Mucosa of gallbladder (tissue), 1 donor: ENCODE measurements at regions not wholly inside any gene's neighbourhood (a gene's known extent, or its start where the extent isn't known, plus 50 kb on each side); places are given as distances from the start of the nearest gene placed in this dataset.

Experiments used
- DNase-seq: peaks from one replicate; pipeline ENCODE4 v3.0.0-alpha.2; 2020; ENCODE audit warnings: low spot score
- donor health status: DM: no; HTN: no; CAD: no.

DNA sequence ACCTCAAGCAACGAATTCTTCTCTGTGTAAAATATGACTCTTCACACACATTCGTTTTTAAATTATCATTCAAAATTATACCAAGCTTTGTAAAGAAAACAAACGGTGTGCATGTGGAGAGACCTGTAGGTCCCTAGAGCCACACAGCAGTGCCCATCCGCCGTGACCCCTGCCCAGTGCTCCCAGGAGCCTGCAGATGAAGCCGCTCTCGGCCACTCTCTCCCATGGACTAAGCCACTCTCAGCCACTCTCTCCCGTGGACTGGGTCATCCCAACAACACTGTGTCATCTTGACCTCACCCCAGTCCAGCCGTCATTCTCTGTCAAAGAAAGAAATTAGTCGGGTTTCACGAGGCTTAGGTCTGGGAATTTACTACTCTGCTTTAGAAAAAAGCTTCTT lies 391.6 kb downstream of the BRD1 start:
- no peak for DNase-seq

DNA sequence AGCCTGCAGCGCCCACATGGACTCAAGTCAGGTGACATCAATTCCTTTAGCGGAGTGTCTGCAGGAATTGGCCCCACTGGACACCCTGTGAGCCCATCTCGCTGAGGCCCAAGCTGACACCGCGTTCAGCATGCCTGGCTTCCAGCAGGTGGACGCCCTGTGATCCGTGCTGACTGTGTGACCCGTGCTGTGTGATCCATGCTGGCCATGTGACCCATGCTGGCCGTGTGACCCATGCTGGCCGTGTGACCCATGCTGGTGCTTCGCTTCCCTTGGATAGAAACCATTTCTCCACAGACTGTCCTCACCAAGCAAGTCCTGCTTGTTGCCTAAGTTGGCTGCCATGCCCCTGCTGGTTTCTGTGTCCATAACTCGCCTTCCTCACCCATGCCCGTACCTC lies 392.1 kb downstream of the BRD1 start:
- no peak for DNase-seq

DNA sequence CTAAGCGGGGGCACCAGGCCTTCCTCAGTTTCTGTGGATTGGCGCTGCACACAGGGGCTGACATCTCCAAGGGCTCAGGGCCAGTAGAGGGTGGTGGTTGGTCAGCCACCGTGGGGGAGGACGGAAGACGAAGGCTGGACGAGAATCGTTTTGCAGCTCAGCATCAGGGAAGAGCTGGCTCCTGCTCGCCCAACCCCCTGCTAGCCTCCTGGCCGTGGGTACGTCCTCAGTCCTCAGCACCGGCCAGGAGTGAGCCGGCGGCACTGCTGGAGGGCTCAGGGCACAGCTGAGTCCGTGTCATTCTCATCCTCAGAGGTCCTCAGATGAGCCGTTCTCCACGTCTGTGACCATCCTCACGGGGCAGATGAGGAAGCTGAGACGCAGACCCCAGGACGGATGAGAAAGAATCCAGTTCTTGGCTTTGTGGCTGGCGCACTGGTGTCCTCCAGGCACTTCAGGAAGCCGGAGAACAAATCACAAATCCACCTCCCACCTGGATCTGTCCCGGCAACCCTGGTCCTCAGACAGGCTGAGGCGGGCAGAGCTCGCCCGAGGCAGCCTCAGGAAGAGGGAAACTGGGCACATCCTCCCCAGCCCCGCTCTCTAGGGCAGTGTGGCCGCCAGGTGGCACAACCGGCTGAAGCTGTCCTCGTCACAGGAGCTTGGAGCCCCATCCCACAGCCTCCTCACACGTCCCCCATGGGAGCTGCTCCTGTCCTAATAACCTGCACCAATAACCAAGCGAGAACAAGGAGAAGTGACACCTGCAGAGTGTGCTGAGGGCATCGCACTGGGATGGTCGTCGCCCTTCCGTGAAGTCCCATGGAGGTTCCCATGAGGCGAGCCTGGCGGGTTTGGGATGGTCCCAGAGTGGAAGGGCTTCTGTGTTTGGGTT lies 393.7 kb downstream of the BRD1 start:
- no peak for DNase-seq

DNA sequence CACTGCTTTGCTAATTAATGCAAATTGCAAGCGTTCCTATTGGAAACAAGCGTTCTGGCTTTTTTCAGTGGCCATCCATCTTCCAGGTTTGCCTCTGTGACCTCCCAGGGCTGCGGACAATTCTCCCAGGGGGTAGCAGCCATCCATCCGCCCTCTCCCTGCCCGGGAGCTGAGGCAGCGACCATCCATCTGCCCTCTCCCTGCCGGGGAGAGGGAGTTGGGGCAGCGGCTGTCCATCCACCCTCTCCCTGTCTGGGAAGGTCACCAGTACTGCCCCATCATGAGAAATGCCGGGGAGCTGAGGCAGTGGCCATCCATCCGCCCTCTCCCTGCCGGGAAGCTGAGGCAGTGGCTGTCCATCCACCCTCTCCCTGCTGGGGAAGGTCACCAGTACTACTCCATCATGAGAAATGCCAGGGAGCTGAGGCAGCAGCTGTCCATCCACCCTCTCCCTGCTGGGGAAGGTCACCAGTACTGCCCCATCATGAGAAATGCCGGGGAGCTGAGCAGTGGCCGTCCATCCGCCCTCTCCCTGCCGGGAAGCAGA lies 394.7 kb downstream of the BRD1 start:
- no peak for DNase-seq

DNA sequence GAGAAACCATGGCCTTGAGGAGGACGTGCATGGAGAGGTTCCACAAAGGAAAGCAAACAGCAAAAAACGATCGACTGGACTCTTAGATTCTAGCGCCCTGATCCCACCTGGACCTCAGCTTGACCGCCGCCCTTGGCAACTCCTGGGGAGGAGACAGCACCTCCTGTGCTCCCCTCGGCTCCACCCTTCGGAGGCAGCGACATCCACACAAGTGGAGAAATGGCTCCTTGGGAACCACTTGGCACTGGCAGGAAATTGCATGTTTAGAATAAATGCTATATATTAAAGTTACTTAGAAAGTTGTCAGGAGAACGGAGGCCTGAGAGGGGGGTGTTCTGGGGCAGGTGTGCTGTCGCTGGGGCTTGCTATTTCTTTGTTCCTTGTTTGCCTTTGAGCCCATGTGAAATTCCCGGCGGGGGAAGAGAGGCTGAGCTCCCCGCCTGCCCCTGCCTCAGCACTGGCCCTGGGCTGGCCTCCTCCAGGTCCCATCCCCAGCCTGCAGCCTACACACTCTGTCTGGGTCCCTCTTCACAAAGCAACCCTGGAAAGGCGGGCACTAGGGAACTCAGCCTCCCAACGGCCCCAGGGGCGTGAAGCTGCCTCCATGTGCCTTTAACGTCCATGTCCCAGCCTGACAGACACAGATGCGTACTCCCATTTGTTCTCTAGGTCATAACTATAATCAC lies 395.3 kb downstream of the BRD1 start:
- no peak for DNase-seq

DNA sequence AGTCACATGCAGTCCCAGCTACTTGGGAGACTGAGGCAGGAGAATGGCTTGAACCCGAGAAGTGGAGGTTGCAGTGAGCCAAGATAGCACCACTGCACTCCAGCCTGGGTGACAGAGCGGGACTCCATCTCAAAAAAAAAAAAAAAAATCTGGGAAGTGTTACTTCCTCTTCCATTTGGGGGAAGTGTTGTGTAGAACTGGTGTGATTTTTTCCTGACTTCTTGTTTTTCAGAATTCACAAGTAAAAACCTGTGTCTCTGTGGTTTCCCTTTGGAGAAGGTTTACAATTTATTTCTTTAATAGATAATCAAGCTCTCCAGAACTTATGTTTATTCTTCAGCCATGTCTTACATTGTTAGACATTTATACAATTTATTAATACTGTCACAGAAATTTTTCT lies 396.1 kb downstream of the BRD1 start:
- DNase-seq = no peak

DNA sequence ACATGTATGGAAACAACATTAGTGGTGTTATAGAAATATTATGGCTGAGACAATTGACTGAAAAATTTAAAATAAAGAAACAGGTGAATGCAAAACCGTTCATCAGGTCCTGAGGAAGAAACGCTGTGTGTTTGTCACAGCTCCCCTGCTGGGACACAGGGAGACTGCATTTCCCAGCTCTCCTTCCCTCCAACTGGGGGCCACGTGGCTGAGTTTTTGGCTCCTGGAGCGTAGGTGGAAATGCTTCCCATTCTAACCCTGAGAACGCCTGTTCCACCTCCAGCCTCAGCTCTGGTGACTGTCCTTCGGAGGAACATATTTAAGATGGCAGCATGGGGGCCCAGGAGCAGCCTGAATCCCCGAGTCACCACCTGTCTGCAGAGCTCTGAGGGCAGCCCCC lies 398.6 kb downstream of the BRD1 start:
- no peak for DNase-seq

DNA sequence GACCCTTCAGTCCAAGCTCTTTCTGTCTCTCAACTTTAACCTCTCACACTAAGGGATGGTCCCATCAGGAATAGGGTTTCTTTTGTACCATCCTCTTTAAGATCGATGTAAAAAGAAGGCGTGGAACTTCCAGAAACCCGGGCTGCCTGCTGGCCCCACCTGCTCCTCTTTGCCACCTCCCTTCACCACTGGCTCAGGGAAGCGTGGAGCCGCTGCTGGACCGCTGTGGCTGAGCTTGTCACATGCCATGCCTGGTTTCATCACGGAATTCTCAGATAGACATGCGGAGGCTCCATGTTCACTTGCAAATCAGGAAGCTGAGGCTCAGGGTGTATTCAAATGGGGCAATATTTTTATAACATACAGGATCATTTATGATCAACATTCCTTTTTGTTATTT lies 399.7 kb downstream of the BRD1 start:
- no peak for DNase-seq

DNA sequence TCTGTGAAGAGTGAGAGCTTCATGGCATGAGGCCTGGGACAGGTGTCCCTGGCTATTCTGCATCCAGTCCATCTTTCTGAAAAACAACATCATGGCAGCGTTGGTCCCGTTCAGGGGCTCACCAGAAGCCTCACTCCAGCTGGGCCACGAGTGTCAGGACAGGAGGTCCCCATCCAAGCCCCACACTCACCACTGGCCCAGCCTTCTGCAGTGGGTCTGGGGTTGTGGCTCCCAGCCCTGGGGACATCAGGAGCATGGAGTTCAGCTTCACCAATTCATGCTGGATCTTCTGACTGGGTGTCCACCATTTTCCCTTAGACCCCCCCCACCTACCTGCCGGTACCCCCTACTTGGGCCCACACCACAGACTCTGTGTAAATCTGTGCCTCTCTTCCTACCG lies 400.3 kb downstream of the BRD1 start:
- DNase-seq = no peak

DNA sequence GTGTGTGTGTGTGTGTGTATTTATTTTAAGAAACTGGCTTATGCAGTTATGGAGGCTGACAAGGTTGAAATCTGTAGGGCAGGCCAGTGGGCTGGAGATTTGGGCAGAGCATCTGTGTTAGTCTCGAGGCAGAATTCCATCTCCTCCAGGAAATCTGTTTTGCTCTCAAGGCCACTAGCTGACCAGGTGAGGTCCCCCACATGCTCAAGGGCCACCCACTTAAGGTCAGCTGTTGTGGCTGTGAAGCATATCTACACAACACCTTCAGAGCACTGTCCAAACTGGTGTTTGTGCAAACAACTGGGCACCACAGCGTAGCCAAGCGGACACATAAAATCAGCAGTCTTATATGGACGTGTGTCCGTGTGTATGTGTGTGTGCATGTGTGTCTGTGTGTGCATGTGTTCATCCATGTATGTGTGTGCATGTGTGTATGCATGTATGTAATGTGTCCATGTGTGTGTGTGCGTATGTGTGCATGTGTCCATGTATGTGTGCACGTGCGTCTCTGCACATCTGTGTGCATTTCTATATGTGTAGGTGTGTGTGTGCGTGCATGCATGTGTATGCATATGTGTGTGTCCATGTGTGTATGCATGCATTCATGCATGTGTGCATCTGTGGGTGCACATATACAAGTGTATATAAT lies 400.9 kb downstream of the BRD1 start:
- DNase-seq = no peak

DNA sequence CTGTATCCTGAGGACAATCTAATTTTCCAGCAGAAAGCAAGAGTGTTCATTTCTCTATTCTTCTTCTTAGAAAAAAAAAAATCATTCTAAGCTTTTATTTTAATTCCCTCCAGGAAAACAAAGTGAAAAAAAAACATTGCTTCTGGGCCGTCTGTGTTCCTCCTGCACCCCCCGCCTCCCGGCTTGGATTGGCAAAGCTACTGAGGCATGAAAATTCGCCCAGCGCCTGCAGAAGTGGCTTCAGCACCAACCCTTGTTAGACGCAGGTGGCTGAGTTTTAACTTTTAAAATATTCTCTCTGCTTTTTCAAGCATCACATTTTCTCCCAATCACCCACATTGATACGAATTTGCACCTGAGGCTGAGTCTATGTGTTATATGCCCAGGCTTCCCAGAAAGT lies 401.6 kb downstream of the BRD1 start:
- DNase-seq = no peak

DNA sequence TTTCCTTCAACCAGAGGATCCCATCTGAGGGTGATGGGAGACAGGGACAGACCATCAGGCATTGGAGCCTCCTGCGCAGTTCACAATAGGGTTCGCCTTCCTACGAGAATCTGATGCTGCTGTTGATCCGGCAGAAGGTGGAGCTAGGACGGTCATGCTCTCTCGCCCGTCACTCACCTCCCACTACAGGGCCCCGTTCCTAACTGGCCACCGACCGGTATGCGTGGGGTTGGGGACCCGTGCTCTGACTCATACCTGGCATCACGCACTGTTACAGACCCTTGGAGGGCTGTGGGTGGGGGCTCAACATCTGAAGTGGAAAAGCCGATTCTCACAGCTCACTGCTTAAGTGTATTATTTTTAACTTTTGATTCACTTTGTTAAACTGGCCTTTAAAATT lies 402.3 kb downstream of the BRD1 start:
- DNase-seq = no peak

DNA sequence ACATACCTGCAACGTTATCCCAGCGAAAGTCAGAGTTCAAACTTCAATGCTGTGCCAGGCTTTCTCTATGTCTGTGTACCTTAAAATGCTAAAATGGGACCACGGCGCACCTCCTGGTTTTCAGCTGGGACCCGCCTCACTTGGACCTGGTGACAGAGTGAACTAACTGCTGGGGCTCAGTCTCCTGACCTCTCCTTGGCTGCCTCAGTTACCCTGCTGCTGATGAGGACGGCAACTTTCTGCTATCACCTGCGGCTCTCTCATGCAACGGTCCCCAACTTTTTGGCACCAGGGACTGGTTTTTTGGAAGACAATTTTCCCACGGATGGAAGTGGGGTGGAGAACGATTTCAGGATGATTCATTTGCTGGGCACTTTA lies 402.8 kb downstream of the BRD1 start:
- DNase-seq = no peak

DNA sequence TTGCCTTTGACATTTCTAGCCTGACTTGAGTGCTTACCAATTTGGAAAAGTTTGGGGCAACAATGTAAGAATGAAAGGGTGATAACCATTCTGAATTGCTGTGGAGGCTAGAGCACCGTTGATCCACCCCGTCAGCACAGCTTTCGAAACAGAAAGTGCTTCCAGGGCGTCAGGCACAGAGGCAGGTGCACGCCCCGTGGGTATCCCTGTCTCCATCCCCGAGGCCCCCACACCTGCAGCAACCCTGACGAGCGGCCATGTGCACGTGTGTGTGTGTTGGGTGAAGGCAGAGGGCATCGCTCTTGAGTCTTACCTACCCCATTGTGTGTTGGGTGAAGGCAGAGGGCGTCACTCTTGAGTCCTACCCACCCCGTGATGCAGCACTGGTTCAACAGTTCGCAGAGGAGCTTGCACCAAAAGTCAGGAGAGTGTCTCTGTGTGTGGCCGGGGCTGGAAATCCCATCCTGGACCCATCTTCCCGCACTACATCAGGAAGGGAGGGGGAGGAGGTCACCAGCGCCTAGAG lies 404.5 kb downstream of the BRD1 start:
- no peak for DNase-seq

DNA sequence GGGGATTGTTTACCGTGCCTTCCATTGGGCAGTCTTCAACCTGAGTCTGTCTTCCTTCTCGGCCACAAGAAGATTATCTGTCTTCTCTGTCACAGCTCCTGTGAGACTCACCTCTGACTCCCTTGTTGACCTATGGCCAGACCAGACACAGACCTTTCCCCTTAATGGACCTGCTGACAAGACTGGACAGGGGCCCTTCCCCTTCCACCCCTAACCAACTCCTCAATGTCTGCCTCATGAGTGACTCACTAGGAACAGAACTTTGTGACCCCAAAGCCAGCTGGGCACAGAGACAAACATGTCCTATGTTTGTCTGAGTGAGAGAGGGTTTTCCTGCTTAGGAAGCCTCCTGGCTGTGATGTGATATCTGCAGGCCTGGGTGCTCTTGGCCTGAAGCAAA lies 405.0 kb downstream of the BRD1 start:
- DNase-seq = no peak

DNA sequence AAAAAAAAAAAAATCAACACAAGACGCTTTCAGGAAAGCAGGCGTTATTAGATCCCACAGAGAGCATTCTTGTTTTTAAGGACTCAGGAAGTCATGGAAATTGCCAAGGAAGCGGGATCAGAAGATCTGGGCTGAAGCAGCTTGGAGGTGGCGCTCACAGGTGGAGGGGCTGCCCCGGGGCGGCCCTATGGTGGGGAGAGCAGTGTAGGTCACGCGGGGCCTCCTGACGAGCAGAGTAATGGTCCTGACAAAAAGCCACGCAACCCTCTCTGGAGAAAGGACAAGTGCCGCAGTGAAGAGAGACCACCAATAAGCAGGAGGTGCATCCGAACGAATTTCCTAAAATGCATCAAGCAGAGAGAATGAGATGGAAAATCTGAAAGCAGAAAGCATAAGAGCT lies 407.0 kb downstream of the BRD1 start:
- DNase-seq = no peak

DNA sequence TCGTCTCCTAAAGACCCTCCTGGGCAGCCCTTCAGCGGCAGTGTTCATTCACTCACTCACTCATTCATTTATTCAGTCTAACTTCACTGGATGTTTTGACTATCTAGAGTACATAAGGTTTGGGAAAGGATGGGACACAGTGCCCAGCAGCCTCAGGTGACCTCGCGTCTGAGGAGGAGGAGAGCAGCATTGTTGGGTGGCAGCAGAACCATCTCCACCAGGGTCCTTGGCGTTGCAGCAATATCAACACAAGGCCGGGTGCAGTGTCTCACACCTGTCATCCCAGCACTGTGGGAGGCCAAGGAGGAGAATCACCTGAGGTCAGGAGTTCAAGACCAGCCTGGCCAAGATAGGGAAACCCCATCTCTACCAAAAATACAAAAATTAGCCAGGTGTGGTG lies 408.0 kb downstream of the BRD1 start:
- DNase-seq = no peak

DNA sequence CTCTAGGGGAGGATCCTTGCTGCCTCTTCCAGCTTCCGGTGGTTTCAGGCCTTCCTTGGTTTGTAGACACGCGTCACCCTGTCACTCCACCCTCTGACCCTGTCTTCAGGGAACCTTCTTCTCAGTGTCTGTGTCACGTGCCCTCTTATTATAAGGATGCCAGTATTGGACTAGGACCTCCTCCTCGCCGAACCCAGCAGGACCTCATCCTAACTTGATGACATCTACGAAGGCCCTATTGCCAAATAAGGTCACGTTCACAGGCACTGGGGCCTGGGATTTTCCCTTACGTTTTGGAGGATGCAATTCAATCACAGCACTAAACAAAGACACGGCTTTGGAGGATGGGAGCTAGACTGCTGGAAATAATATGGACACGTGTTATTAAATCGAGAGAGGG lies 408.7 kb downstream of the BRD1 start:
- DNase-seq = no peak

DNA sequence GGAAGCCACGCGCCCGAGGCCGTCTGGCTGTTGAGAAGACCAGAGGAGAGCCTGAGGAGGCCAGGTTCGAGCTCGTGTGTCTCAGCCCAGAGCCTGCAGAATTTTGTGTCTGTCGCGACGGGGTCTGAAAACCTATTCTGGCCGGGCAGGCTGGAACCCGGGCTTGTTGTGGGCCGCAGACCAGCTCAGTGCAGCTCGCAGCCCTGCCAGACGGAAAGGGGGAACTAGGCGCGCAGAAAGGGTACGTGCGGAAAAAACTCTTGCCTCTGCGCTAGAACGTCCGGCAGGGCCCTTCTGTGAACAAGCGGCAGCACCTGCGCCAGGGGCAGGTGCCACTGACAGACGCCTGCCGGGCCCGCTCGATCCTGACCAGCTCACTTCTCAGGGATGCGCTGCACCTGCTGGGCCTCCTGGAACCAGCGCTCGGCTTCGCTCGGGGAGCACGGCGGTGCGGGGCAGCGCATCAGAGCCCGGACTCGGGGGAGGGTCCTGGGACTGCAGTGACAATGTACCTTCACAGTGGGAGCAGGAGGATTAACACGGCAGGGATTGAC lies 409.3 kb downstream of the BRD1 start:
- DNase-seq = no peak

DNA sequence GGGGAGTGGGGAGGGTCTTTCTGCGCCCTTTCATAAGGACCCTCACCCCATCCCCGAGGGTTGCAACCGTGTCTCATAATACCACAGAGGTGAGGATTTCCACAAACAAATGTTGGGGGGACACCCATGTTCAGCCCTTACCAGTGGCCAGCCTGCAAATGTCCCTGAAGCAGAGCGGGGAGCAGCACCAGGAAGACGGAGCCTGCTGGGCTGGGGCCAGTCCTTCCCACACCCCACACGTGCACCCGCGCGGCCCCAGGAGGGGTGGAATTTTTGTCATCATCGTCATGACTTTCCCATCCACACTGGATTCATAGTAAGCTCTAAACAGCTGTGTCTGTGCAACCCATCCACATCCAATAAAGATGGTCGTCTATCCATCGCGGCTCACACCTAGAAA lies 409.8 kb downstream of the BRD1 start:
- DNase-seq = no peak

DNA sequence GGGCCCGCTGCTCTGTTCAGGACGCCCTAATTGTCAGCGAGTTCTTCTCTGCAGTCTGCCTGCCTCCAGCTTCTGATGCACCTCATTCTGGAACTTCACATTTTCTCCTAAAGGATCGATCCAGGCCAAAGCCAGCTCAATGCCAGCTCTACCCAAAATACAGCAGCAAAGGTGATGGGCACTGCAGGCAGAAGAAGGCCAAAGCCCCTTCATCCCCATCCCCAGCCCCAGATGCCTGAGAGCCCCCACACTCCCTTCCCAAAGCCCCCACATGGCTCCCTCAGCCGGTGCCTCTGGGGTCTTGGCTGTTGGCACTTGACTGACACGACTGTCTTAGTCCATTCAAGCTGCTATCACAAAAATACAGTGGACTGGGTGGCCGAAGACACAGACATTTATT lies 410.3 kb downstream of the BRD1 start:
- DNase-seq = no peak
